ENCODE measurements at regions not wholly inside any gene's neighbourhood (a gene's known extent, or its start where the extent isn't known, plus 50 kb on each side); places are given as distances from the start of the nearest gene placed in this dataset.

- no peak for TF ChIP-seq PAX5 (IDR thresholded peaks at IDR 0.05; ENCODE audit: insufficient read depth, low read length, severe bottlenecking)
- no peak for TF ChIP-seq POLR2A (IDR thresholded peaks at IDR 0.05; ENCODE audit: low read depth, low read length)
- no peak for TF ChIP-seq SPI1 (IDR thresholded peaks at IDR 0.05; ENCODE audit: low read depth, low read length)
- TF ChIP-seq POLR2AphosphoS5 (IDR thresholded peaks at IDR 0.05; ENCODE audit: low read depth, low read length), result no peak
- TF ChIP-seq TAF1 (IDR thresholded peaks at IDR 0.05; ENCODE audit: low read depth, low read length), result no peak
- no peak for TF ChIP-seq POU2F2 (IDR thresholded peaks at IDR 0.05; ENCODE audit: low read depth, low read length)
- FAIRE-seq, result no peak
- DNase-seq (ENCODE audit: insufficient read length, low spot score), result no peak
These were observed 52.4 kb upstream of the FICD start for GRCh38 chr12:108462686-108463085.

- no peak for FAIRE-seq
These were observed 53.9 kb upstream of the FICD start for GRCh38 chr12:108461058-108461660.

GRCh38 chr12:108459149-108459548 is 55.9 kb upstream of the FICD start:
- DNase-seq (ENCODE audit: insufficient read length, low spot score) (no peak), FAIRE-seq (no peak)
- TF ChIP-seq TAF1 (IDR thresholded peaks at IDR 0.05; ENCODE audit: low read depth, low read length), result no peak
- no peak for TF ChIP-seq POLR2AphosphoS5 (IDR thresholded peaks at IDR 0.05; ENCODE audit: low read depth, low read length)
- TF ChIP-seq SPI1 (IDR thresholded peaks at IDR 0.05; ENCODE audit: low read depth, low read length), result no peak
- TF ChIP-seq POU2F2 (IDR thresholded peaks at IDR 0.05; ENCODE audit: low read depth, low read length), result no peak
- TF ChIP-seq PAX5 (IDR thresholded peaks at IDR 0.05; ENCODE audit: insufficient read depth, low read length, severe bottlenecking), result no peak
- no peak for TF ChIP-seq POLR2A (IDR thresholded peaks at IDR 0.05; ENCODE audit: low read depth, low read length)

More at GRCh38 chr12:108461058-108461660, 53.9 kb upstream of the FICD start:
- DNase-seq (ENCODE audit: insufficient read length, low spot score), result no peak
- TF ChIP-seq SPI1 (IDR thresholded peaks at IDR 0.05; ENCODE audit: low read depth, low read length) (no peak), POU2F2 (IDR thresholded peaks at IDR 0.05; ENCODE audit: low read depth, low read length) (no peak), POLR2A (IDR thresholded peaks at IDR 0.05; ENCODE audit: low read depth, low read length) (no peak), TAF1 (IDR thresholded peaks at IDR 0.05; ENCODE audit: low read depth, low read length) (no peak), POLR2AphosphoS5 (IDR thresholded peaks at IDR 0.05; ENCODE audit: low read depth, low read length) (no peak), PAX5 (IDR thresholded peaks at IDR 0.05; ENCODE audit: insufficient read depth, low read length, severe bottlenecking) (no peak)

DNA sequence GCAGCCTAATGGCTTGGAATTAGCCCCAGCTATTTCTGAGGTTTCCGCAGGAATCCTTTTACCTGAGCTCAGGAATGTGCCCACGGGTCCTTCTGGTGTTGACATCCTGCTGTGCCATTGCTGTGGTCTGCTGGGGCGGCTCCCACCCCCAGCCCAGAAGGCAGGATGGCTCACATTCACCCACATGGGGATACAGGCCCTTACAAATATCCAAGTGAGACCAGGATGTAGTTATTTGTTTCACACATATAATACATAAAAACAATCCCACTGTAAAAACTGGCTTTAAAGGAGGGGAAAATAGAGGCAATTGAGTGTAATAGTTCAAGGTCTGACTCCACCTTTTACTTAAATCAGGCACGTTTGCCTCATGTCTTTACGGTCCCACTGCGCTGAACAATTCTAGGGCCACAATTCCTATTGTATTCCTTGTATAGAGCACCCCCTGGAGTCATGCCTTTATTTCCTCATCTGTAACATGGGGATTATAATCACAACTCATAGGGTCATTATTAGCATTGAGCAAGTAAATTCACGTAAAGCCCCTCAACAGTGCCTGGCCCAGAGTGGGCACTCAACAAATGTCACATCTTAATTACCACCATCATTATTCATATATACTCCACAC is 57.2 kb upstream of the FICD start:
- no peak for TF ChIP-seq PAX5 (IDR thresholded peaks at IDR 0.05; ENCODE audit: insufficient read depth, low read length, severe bottlenecking)
- TF ChIP-seq TAF1 (IDR thresholded peaks at IDR 0.05; ENCODE audit: low read depth, low read length), result no peak
- TF ChIP-seq POLR2AphosphoS5 (IDR thresholded peaks at IDR 0.05; ENCODE audit: low read depth, low read length), result no peak
- no peak for TF ChIP-seq SPI1 (IDR thresholded peaks at IDR 0.05; ENCODE audit: low read depth, low read length)
- no peak for TF ChIP-seq POU2F2 (IDR thresholded peaks at IDR 0.05; ENCODE audit: low read depth, low read length)
- TF ChIP-seq POLR2A (IDR thresholded peaks at IDR 0.05; ENCODE audit: low read depth, low read length), result no peak
- DNase-seq (ENCODE audit: insufficient read length, low spot score) (no peak), FAIRE-seq (no peak)

- FAIRE-seq (peak; percentile 91), DNase-seq (ENCODE audit: insufficient read length, low spot score) (peak; percentile 46)
- TF ChIP-seq POU2F2 (IDR thresholded peaks at IDR 0.05; ENCODE audit: low read depth, low read length) (no peak), TAF1 (IDR thresholded peaks at IDR 0.05; ENCODE audit: low read depth, low read length) (no peak), SPI1 (IDR thresholded peaks at IDR 0.05; ENCODE audit: low read depth, low read length) (no peak), PAX5 (IDR thresholded peaks at IDR 0.05; ENCODE audit: insufficient read depth, low read length, severe bottlenecking) (no peak), POLR2A (IDR thresholded peaks at IDR 0.05; ENCODE audit: low read depth, low read length) (no peak)
These were observed 57.9 kb upstream of the FICD start for GRCh38 chr12:108457006-108457733.

- TF ChIP-seq TAF1 (IDR thresholded peaks at IDR 0.05; ENCODE audit: low read depth, low read length) (no peak), SPI1 (IDR thresholded peaks at IDR 0.05; ENCODE audit: low read depth, low read length) (peak; percentile 96), PAX5 (IDR thresholded peaks at IDR 0.05; ENCODE audit: insufficient read depth, low read length, severe bottlenecking) (no peak), POLR2A (IDR thresholded peaks at IDR 0.05; ENCODE audit: low read depth, low read length) (no peak), POU2F2 (IDR thresholded peaks at IDR 0.05; ENCODE audit: low read depth, low read length) (0 out of 2 replicates have a peak, but pooled peaks have one; percentile 12), POLR2AphosphoS5 (IDR thresholded peaks at IDR 0.05; ENCODE audit: low read depth, low read length) (no peak)
- DNase-seq (ENCODE audit: insufficient read length, low spot score) (no peak), FAIRE-seq (no peak)
These were observed 59.4 kb upstream of the FICD start for GRCh38 chr12:108455706-108456105.

DNA sequence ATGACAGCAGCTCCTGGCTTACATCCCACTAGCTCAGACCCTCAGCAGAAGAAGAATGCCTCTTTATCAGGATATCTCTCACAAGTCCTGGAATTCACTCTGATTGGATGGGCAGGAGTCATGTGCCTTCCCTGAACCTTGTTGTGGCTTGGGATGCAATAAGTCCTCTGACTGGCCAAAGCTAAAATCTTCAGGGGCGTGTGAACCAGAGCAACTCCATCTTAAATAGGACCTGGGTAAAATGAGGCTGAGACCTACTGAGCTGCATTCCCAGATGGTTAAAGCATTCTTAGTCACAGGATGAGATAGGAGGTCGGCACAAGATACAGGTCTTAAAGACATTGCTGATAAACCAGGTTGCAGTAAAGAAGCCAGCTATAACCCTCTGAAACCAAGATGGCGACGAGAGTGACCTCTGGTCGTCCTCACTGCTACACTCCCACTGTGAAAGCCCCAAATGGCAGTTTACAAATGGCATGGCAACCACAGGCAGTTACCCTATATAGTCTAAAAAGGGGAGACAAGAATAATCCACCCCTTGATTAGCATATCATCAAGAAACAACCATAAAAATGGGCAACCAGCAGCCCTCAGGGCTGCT is 60.4 kb upstream of the FICD start:
- FAIRE-seq, result no peak
- no peak for DNase-seq (ENCODE audit: insufficient read length, low spot score)
- TF ChIP-seq POLR2A (IDR thresholded peaks at IDR 0.05; ENCODE audit: low read depth, low read length), result no peak
- TF ChIP-seq PAX5 (IDR thresholded peaks at IDR 0.05; ENCODE audit: insufficient read depth, low read length, severe bottlenecking), result no peak
- TF ChIP-seq POU2F2 (IDR thresholded peaks at IDR 0.05; ENCODE audit: low read depth, low read length), result no peak
- TF ChIP-seq POLR2AphosphoS5 (IDR thresholded peaks at IDR 0.05; ENCODE audit: low read depth, low read length), result no peak
- TF ChIP-seq TAF1 (IDR thresholded peaks at IDR 0.05; ENCODE audit: low read depth, low read length), result no peak
- no peak for TF ChIP-seq SPI1 (IDR thresholded peaks at IDR 0.05; ENCODE audit: low read depth, low read length)

DNA sequence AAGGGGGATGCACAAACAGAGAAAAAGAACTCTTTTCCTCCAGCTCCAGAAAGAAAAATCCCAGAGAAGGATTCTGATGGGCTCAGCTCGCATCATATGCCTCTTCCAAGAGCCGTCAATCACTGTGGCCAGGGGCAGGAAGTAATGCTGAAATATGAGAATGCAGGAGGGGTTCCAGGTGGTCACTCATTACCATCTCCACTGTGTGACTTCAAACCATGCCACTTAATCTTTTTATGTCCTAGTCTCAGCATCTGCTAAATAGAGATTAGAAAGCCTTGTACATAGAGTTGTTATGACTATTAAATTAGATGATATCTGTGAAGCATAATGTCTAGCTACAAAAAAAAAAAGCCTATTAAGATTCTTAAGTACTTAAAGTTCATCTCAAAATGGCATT is 65.6 kb upstream of the FICD start:
- FAIRE-seq, result no peak
- no peak for TF ChIP-seq POLR2A (IDR thresholded peaks at IDR 0.05; ENCODE audit: low read depth, low read length)
- no peak for DNase-seq (ENCODE audit: insufficient read length, low spot score)

DNA sequence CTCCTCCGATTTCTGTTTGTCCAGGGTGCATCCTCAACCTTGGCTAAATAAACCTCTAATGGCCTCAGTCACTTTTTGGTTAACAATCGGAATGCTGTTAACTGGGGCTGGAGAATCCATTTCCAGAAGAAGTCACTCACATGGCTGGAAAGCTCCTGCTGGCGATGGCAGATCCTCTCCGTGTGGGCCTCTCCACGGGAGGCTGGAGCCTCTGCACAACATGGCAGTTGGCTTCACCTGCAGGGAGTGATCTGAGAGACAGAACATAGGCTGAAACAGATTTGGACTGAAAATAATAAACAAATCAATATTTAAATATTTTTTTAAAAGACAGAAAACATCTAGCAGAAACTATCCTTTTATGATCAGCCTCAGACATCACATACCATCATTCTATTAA is 66.8 kb upstream of the FICD start:
- TF ChIP-seq POLR2AphosphoS5 (IDR thresholded peaks at IDR 0.05; ENCODE audit: low read depth, low read length) (no peak), TAF1 (IDR thresholded peaks at IDR 0.05; ENCODE audit: low read depth, low read length) (no peak), POU2F2 (IDR thresholded peaks at IDR 0.05; ENCODE audit: low read depth, low read length) (no peak), POLR2A (IDR thresholded peaks at IDR 0.05; ENCODE audit: low read depth, low read length) (no peak), SPI1 (IDR thresholded peaks at IDR 0.05; ENCODE audit: low read depth, low read length) (no peak), PAX5 (IDR thresholded peaks at IDR 0.05; ENCODE audit: insufficient read depth, low read length, severe bottlenecking) (no peak)
- no peak for DNase-seq (ENCODE audit: insufficient read length, low spot score)
- FAIRE-seq, result no peak
